K562 (cell line): ENCODE measurements at regions not wholly inside any gene's neighbourhood (a gene's known extent, or its start where the extent isn't known, plus 50 kb on each side); places are given as distances from the start of the nearest gene placed in this dataset.

ENCODE experiments used
- ATAC-seq: fragments of 200-7000 bp; cut with Tn5 transposase; 3 replicates; pipeline ENCODE4 v1.9.1; 2020; ENCODE audit warnings: moderate library complexity
- BruUV-seq: library from RNA; stranded (reverse); fragments of 400-500 nt; replicated peaks from 2 replicates; lab custom pipeline; 2021; lab: Mats Ljungman, UMichigan
- CTCF ChIA-PET: fragments of 300-600 bp; formaldehyde crosslinking; extraction: SDS; loops from one replicate; lab custom pipeline; 2021; ENCODE audit warnings: low intra/inter-chr PET ratio; lab: Yijun Ruan, JAX
- POLR2A ChIA-PET: fragments of 300-600, 350-650 bp; sonication (Branson Sonifier 250); formaldehyde crosslinking; extraction: SDS; loops from one replicate; lab custom pipeline; 2021; ENCODE audit warnings: antibody characterized with exemption, inconsistent platforms; lab: Yijun Ruan, JAX
- DNase-seq, 4 experiments: peaks; one replicate each; pipeline versions ENCODE4 v3.0.0 to v3.0.0-alpha.2; 2011 to 2018; ENCODE audit warnings: low spot score in 3 of 4, mixed read lengths in 3 of 4; ENCODE audit errors: extremely low read depth in 1 of 4
- FAIRE-seq: peaks from 2 replicates; lab custom pipeline; 2011; peaks lifted over from hg19 to GRCh38; lab: Jason Lieb, UNC
- H2AFZ ChIP-seq: 2 replicates; pipeline ENCODE4 v1.6.0; 2011; ENCODE audit warnings: low read depth, low read length, control low read depth, inconsistent platforms
- H3K27ac ChIP-seq: fragments of 200-600 bp; 3 replicates; pipeline ENCODE4 v1.8.0; 2011; ENCODE audit warnings: low read depth, mild to moderate bottlenecking, control low read depth, inconsistent platforms, low read length, moderate library complexity, mixed read lengths; ENCODE audit errors: extremely low read depth
- H3K27me3 ChIP-seq, 2 experiments: fragments of 300-600 bp in 1 of 2; 2 replicates in 1 of 2; 3 replicates in 1 of 2; pipeline versions ENCODE4 v1.6.0 to v1.8.0; 2011; ENCODE audit warnings: inconsistent platforms in 2 of 2, low read length in 2 of 2, mild to moderate bottlenecking in 1 of 2, mixed read lengths in 1 of 2, moderate library complexity in 1 of 2; ENCODE audit not compliant: control insufficient read depth in 2 of 2, insufficient read depth in 2 of 2
- H3K36me3 ChIP-seq: fragments of 300-600 bp; 3 replicates; pipeline ENCODE4 v1.8.0; 2011; ENCODE audit warnings: mild to moderate bottlenecking, low read length, inconsistent platforms; ENCODE audit not compliant: control insufficient read depth, insufficient read depth
- H3K4me1 ChIP-seq, 2 experiments: fragments of 200-600 bp in 1 of 2; replicated peaks in 1 of 2; 2 replicates in 1 of 2; 3 replicates in 1 of 2; pipeline versions ENCODE4 v1.5.1 to v1.8.0; 2011; ENCODE audit warnings: inconsistent platforms in 2 of 2, low read length in 2 of 2, mild to moderate bottlenecking in 1 of 2, mixed read lengths in 1 of 2, moderate library complexity in 1 of 2; ENCODE audit not compliant: control insufficient read depth in 2 of 2, insufficient read depth in 2 of 2
- H3K4me2 ChIP-seq: 2 replicates; pipeline ENCODE4 v1.6.1; 2011; ENCODE audit warnings: low read length, control low read depth, inconsistent platforms, mixed read lengths; ENCODE audit not compliant: insufficient read depth
- H3K4me3 ChIP-seq: fragments of 200-600 bp; sonication (generic), shearing (Covaris generic); 2 replicates; pipeline ENCODE4 v1.5.1; 2016; ENCODE audit warnings: control low read depth, inconsistent platforms
- H3K79me2 ChIP-seq: fragments of 200-600 bp; 3 replicates; pipeline ENCODE4 v1.8.0; 2011; ENCODE audit warnings: low read length, inconsistent platforms; ENCODE audit not compliant: control insufficient read depth, insufficient read depth
- H3K9ac ChIP-seq, 2 experiments: 2 replicates each; pipeline versions ENCODE4 v1.6.0 to v1.6.1; 2011; ENCODE audit warnings: low read depth in 2 of 2, low read length in 2 of 2, control low read depth in 1 of 2, inconsistent platforms in 1 of 2, mild to moderate bottlenecking in 1 of 2, mixed read lengths in 1 of 2; ENCODE audit not compliant: insufficient read depth in 1 of 2
- H3K9me1 ChIP-seq: one replicate; pipeline ENCODE4 v1.6.0; 2011; ENCODE audit warnings: inconsistent platforms, mild to moderate bottlenecking, low read length, moderate library complexity; ENCODE audit not compliant: control insufficient read depth, insufficient read depth
- H3K9me3 ChIP-seq: replicated peaks from 2 replicates; pipeline ENCODE4 v1.5.1; 2011; ENCODE audit warnings: low read depth, low read length, inconsistent platforms; ENCODE audit not compliant: control insufficient read depth, insufficient read depth
- H4K20me1 ChIP-seq: replicated peaks from 2 replicates; pipeline ENCODE4 v1.6.1; 2011; ENCODE audit warnings: low read length, inconsistent platforms, mixed read lengths; ENCODE audit not compliant: control insufficient read depth, insufficient read depth
- DEAF1 ChIP-seq: fragments of 450-650 bp; formaldehyde crosslinking; IDR thresholded peaks from 2 replicates; pipeline ENCODE4 v1.4.0; 2020; ENCODE audit warnings: mild to moderate bottlenecking, moderate library complexity
- DMBX1 ChIP-seq: fragments of 250-450 bp; sonication (Bioruptor Pico); IDR thresholded peaks from 2 replicates; pipeline ENCODE4 v1.8.0; 2022; ENCODE audit warnings: inconsistent platforms, mild to moderate bottlenecking, moderate library complexity, borderline replicate concordance
- ELF1 ChIP-seq: fragments of 200-800 bp; sonication (Bioruptor generic); IDR thresholded peaks from 2 replicates; pipeline ENCODE4 v1.6.1; 2016; ENCODE audit warnings: missing genetic modification characterization, missing compliant biosample characterization
- ELF4 ChIP-seq: fragments of 450-650 bp; formaldehyde crosslinking; IDR thresholded peaks from 2 replicates; pipeline ENCODE4 v1.4.0; 2022; ENCODE audit warnings: missing genetic modification characterization
- ELK1 ChIP-seq: sonication (generic); formaldehyde crosslinking; IDR thresholded peaks from 2 replicates; pipeline ENCODE4 v1.8.1; 2022; ENCODE audit warnings: missing genetic modification reagents
- ETV1 ChIP-seq: fragments of 450-650 bp; conservative IDR thresholded peaks from 2 replicates; pipeline ENCODE4 v1.6.1; 2016; ENCODE audit warnings: missing genetic modification characterization, control low read depth, low read depth, missing compliant biosample characterization
- NCOR1 ChIP-seq: fragments of 450-650 bp; IDR thresholded peaks from 2 replicates; pipeline ENCODE4 v1.6.1; 2016; ENCODE audit warnings: mild to moderate bottlenecking, moderate library complexity
- POLR2G ChIP-seq: fragments of 200-400 bp; formaldehyde crosslinking; IDR thresholded peaks from 2 replicates; pipeline ENCODE4 v1.6.1; 2017; ENCODE audit warnings: low read depth, mild to moderate bottlenecking, antibody characterized with exemption, low read length, moderate library complexity
- RBM25 ChIP-seq: fragments of 200-400 bp; formaldehyde crosslinking; IDR thresholded peaks from 2 replicates; pipeline ENCODE4 v1.6.1; 2018; ENCODE audit warnings: low read length, low read depth, moderate library complexity; ENCODE audit not compliant: severe bottlenecking
- U2AF2 ChIP-seq: fragments of 200-400 bp; formaldehyde crosslinking; optimal IDR thresholded peaks from 2 replicates; pipeline ENCODE3; 2017; ENCODE audit warnings: low read depth, mild to moderate bottlenecking, low read length
- ZNF444 ChIP-seq: fragments of 250-450 bp; sonication (Bioruptor Pico); IDR thresholded peaks from 2 replicates; pipeline ENCODE4 v1.4.0; 2020; ENCODE audit warnings: mild to moderate bottlenecking, moderate library complexity
- WGBS: fragments of 100-300 bp; shearing (Covaris generic); methylation state at CpG from one replicate; pipeline ENCODE4 v1.1.6; 2016; ENCODE audit warnings: low coverage, mixed read lengths; ENCODE audit not compliant: insufficient coverage; ENCODE audit errors: missing lambda C conversion rate; 5-methylcytosine and 5-hydroxymethylcytosine counted together
- in situ Hi-C: fragments of 300-500 bp; cut with MboI; formaldehyde crosslinking; loops from 4 replicates; pipeline ENCODE4 v1.15.0; 2018; ENCODE audit warnings: inconsistent platforms, mixed read lengths
- intact Hi-C: fragments of 100-400 bp; cut with micrococcal nuclease; formaldehyde crosslinking; loops from 2 replicates; pipeline ENCODE4 v1.14.2; 2022

- POLR2A ChIA-PET = no interaction called here
- 0% methylated on average over 3 of the region's 3 CpGs for WGBS
- BruUV-seq = no TSS peak
- no peaks in the 10 kb centered on the region for H4K20me1 ChIP-seq
- H3K36me3 ChIP-seq = no peaks in the 10 kb centered on the region
- CTCF ChIA-PET = no interaction called here
- no peak overlapping the region for H3K4me2 ChIP-seq
- intact Hi-C loops = no loop called here
- H3K79me2 ChIP-seq = no peaks in the 10 kb centered on the region
- ATAC-seq (no peak), DNase-seq (no peak)
- H3K9me3 ChIP-seq = 0 out of 2 replicates have a peak, but pooled peaks cover 2% of the 10 kb centered on the region
- no peak overlapping the region for H3K27ac ChIP-seq
- no peak overlapping the region for H3K9ac ChIP-seq
- H3K4me3 ChIP-seq = no peak overlapping the region
- H3K9me1 ChIP-seq = no peaks in the 10 kb centered on the region
- TF ChIP-seq ELF4 (CRISPR knock-in tag) (no peak), POLR2G (no peak), ETV1 (tag) (no peak), ZNF444 (CRISPR knock-in tag) (no peak), U2AF2 (no peak), ELK1 (no peak), DMBX1 (CRISPR knock-in tag) (no peak), NCOR1 (no peak), RBM25 (no peak), ELF1 (tag) (no peak), DEAF1 (CRISPR knock-in tag) (no peak)
- TF ChIP-seq, all 486 proteins: peak for 0
- H2AFZ ChIP-seq = no peak overlapping the region
- FAIRE-seq = no peak
- H3K4me1 ChIP-seq = no peaks in the 10 kb centered on the region
- no peaks in the 10 kb centered on the region for H3K27me3 ChIP-seq
- in situ Hi-C loops = no loop called here
These were observed 903.9 kb upstream of the ADGRL2 start for GRCh38 chr1:80896781-80897356.
